HG03342 (cell line): ENCODE measurements at regions not wholly inside any gene's neighbourhood (a gene's known extent, or its start where the extent isn't known, plus 50 kb on each side); places are given as distances from the start of the nearest gene placed in this dataset.

Source experiments
- ATAC-seq: cut with Tn5 transposase; IDR thresholded peaks from one replicate; pipeline ENCODE4 v1.9.1; 2021; ENCODE audit warnings: mild to moderate bottlenecking, moderate library complexity; ENCODE audit not compliant: unreplicated experiment

- no peak for ATAC-seq
Measured at GRCh38 chr6:170100046-170100445, 190.8 kb downstream of the DLL1 start.

- ATAC-seq, result no peak
Measured at GRCh38 chr6:170099387-170099786, 191.5 kb downstream of the DLL1 start.

- no peak for ATAC-seq
Measured at GRCh38 chr6:170098428-170099170, 192.3 kb downstream of the DLL1 start.

- ATAC-seq, result no peak
Measured at GRCh38 chr6:170097505-170098427, 193.1 kb downstream of the DLL1 start.

- ATAC-seq, result no peak
Measured at GRCh38 chr6:170096803-170097504, 193.9 kb downstream of the DLL1 start.

GRCh38 chr6:170096191-170096802 lies 194.6 kb downstream of the DLL1 start:
- ATAC-seq, result no peak

GRCh38 chr6:170095273-170095981 lies 195.5 kb downstream of the DLL1 start:
- no peak for ATAC-seq

- no peak for ATAC-seq
Measured at GRCh38 chr6:170094686-170095272, 196.1 kb downstream of the DLL1 start.

- no peak for ATAC-seq
Measured at GRCh38 chr6:170093658-170094596, 197.0 kb downstream of the DLL1 start.

- no peak for ATAC-seq
Measured at GRCh38 chr6:170093276-170093657, 197.6 kb downstream of the DLL1 start.

GRCh38 chr6:170092826-170093225 lies 198.1 kb downstream of the DLL1 start:
- ATAC-seq, result no peak

GRCh38 chr6:170091639-170092579 lies 199.0 kb downstream of the DLL1 start:
- no peak for ATAC-seq

GRCh38 chr6:170091000-170091638 lies 199.8 kb downstream of the DLL1 start:
- no peak for ATAC-seq

GRCh38 chr6:170090561-170090960 lies 200.3 kb downstream of the DLL1 start:
- no peak for ATAC-seq

- no peak for ATAC-seq
Measured at GRCh38 chr6:170089963-170090362, 200.9 kb downstream of the DLL1 start.

- peak; percentile 3 for ATAC-seq
Measured at GRCh38 chr6:170088582-170088955, 202.3 kb downstream of the DLL1 start.

- ATAC-seq, result peak; percentile 61
Measured at GRCh38 chr6:170087941-170088581, 202.8 kb downstream of the DLL1 start.
